GM03348 (cell line): ENCODE measurements at regions not wholly inside any gene's neighbourhood (a gene's known extent, or its start where the extent isn't known, plus 50 kb on each side); places are given as distances from the start of the nearest gene placed in this dataset.
"Not testable (repeated sequence)": the region's sequence is repeated elsewhere in the genome, so short reads cannot be mapped to it uniquely, and the experiment has no call there.

Source experiments
- DNase-seq: peaks from one replicate; pipeline ENCODE4 v3.0.0; 2012; ENCODE audit warnings: low spot score

GRCh38 chr20:53891306-53891894 is 179.0 kb downstream of the BCAS1 start:
- no peak for DNase-seq

GRCh38 chr20:53890443-53891305 is 179.7 kb downstream of the BCAS1 start:
- DNase-seq: no peak

DNA sequence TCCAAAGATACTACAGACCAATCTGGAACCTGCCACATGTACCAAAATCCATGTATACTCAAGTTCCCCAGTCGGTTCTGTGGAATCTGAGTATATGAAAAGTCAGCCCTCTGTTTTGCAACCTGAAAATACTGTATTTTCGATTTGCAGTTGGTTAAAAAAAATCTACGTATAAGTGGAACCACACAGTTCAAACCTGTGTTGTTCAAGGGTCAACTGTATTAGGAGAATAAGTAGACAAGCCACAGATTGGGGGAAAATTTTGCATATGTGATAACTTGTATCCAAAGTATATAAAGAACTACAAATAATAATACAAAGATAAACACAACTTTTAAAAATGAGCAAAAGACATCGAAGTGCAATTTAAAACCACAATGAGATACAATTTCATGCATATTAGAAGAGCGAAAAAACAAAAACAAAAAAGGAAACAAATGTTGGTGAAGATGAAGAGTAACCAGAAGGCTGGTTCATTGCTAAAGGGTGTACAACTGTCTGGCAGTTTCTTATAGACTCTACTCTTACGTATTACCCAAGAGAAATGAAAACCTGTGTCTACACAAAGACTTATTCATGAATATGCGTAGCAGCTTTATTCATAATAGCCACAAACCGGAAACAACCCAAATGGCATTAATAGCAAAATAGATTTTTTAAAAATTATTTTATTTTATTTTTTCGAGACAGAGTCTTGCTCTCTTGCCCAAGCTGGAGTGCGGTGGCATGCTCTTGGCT is 180.8 kb downstream of the BCAS1 start:
- no peak for DNase-seq

- DNase-seq: no peak
These were observed 181.4 kb downstream of the BCAS1 start for GRCh38 chr20:53888951-53889350.

DNA sequence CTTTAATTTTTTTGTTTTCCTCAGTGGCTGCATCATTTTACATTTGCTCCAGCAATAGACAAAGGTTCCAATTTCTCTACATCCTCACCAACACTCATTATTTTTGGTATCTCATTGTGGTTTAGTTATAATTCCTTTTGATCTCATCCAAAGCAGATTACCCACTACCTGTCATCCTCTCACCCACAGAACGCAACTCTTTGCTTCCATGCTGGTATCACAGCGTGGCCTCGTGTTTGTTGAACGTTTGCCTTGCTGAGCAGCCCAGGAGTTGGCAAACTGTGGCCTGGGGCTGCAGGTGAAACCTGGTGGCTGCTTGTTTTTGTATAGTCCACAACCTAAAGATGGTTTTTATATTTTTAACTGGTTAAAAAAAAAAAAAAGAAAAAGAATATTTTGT is 181.9 kb downstream of the BCAS1 start:
- no peak for DNase-seq

DNA sequence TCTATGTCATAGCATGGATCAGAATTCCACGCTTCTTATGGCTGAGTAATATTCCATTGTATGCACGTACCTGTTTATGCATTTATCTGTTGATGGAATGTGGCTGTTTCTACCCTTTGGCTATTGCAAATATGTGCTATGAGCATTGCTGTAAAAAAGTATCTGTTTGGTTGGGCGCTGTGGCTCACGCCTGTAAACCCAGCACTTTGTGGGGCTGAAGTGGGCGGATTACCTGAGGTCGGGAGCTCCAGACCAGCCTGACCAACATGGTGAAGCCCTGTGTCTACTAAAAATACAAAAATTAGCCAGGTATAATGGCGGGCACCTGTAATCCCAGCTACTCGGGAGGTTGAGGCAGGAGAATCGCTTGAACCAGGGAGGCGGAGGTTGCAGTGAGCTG is 182.4 kb downstream of the BCAS1 start:
- DNase-seq: no peak

GRCh38 chr20:53884859-53885541 is 185.4 kb downstream of the BCAS1 start:
- no peak for DNase-seq

- no peak for DNase-seq
These were observed 187.1 kb downstream of the BCAS1 start for GRCh38 chr20:53883098-53883911.

- DNase-seq: not testable (repeated sequence)
These were observed 187.9 kb downstream of the BCAS1 start for GRCh38 chr20:53882438-53882986.

- no peak for DNase-seq
These were observed 189.0 kb downstream of the BCAS1 start for GRCh38 chr20:53881362-53881761.

- DNase-seq: no peak
These were observed 190.2 kb downstream of the BCAS1 start for GRCh38 chr20:53880108-53880641.

GRCh38 chr20:53879048-53879684 is 191.2 kb downstream of the BCAS1 start:
- no peak for DNase-seq

DNA sequence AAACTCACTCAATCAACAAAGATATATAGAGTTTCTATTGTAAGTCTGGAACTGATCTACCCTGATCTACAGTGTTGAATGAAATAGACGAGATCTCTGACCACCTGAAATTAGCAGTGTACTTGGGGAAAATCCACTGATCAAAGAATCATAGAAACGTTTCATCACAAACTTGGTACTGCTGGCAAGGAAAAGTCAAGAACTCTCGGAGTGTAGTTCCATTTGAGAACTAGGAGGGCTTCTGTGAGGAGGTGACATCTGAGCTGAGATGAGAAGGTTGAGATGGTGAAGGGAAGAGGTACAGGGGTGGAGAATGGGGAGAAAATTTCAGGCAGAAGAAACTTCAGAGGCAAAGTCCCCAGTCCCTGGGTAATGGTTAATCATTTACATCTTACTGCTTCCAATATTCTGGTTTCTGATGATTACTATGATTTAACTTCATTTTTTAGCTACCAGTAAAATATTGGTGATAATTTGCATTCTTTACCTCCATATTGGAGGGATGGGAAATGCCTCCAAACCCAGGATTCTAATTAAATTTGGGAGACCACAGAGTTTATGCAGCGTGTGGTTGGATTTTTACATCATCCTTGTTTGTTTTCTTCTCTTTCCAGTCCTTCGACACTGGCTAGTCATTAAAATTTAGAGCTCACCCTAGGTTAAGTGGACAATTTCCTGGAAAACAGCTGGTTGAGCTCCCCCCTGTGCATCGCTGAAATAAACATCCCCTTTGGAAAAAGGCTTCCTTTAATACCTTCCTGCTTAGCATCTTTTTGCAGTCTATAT is 191.9 kb downstream of the BCAS1 start:
- no peak for DNase-seq

- no peak for DNase-seq
These were observed 193.4 kb downstream of the BCAS1 start for GRCh38 chr20:53876956-53877355.

DNA sequence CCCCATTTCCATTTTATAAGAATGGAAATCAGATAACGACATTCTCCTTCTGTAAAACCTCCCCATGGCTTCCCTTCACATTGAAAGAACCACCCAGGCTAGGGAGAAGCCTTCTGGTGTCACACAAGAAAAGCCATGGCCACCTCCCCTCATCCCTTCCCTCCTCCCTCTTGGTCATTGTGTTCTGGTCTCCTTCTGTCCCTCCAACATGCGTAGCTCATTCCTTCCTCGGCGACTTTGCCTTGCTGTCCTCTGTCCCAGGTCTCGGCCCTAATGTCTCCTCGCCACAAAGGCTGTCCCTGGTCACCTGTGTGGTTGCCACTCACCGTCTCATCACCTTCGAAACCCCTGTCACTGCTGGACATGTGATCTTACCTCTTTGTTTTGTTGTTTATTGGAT is 193.9 kb downstream of the BCAS1 start:
- no peak for DNase-seq

DNA sequence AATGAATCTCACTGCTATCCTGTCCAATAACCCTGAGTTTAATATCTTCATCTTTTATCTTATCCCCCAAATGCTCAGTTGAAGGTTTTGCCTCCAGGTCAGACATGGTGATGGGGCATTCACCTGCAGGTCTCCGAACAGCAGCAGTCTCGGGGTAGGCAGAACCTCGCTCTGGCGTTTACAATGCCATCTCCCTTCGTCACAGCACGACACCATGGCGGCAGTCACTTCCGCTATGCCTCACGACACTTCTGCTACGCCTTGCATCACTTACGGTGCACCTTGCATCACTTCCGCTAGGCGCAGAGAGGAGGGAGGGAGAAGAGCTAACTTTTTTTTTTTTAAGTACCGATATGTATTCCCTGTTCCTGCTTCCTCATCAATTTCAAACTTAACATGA is 194.9 kb downstream of the BCAS1 start:
- no peak for DNase-seq

GRCh38 chr20:53874706-53875105 is 195.7 kb downstream of the BCAS1 start:
- DNase-seq: no peak

GRCh38 chr20:53874104-53874503 is 196.3 kb downstream of the BCAS1 start:
- DNase-seq: no peak

- DNase-seq: no peak
These were observed 197.2 kb downstream of the BCAS1 start for GRCh38 chr20:53873230-53873604.
